GM21360 (cell line): ENCODE measurements at regions not wholly inside any gene's neighbourhood (a gene's known extent, or its start where the extent isn't known, plus 50 kb on each side); places are given as distances from the start of the nearest gene placed in this dataset.

Experiments
- ATAC-seq: cut with Tn5 transposase; IDR thresholded peaks from one replicate; pipeline ENCODE4 v1.9.1; 2021; ENCODE audit warnings: mild to moderate bottlenecking, moderate library complexity; ENCODE audit not compliant: unreplicated experiment

DNA sequence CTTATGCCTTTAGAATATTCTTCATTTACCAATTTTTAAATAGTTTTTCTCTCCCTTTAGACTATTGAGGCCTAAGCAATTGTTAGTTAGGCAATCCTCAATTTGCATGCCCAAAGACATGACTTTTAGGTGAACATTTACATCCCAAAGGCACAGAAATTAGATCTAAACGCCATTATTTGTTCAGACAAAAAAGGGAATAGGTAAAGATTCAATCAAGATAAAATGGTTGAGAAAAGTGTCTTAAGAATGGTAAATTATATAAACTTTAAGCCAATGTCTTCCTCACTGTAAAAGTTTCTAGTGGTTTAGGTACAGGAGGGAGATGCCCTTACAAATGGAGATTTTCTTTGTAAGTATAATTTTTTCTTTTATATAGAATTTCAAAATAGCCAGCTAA lies 50.2 kb upstream of the MME start:
- ATAC-seq: no peak

DNA sequence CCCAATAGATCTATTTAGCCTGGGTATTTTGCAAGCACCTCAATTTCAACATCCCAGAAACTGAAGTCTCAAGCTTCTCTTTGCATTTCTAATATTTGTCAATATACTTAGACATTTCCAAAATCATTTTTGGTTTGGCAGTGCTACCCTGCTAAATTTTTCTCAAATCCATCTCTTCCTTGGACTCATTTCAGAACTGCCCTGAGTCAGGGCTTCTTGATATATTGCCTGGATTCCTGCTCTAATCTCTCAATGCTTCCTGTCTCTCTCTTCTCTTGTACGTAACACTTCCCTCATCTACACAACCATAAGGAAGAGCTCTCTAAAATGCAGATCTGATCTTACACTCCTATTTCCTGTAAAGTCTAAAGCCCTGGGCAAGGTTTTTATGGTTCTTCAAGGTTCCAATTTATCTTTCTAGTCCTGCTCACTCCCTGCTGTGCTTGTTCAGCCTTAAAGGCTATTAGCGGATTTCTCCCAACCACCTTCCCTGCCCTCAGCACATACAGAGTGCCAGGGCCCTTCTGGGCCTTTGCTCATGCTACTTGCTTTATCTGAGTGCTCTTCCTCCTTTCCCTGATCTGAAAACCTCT lies 53.0 kb upstream of the MME start:
- ATAC-seq: no peak

DNA sequence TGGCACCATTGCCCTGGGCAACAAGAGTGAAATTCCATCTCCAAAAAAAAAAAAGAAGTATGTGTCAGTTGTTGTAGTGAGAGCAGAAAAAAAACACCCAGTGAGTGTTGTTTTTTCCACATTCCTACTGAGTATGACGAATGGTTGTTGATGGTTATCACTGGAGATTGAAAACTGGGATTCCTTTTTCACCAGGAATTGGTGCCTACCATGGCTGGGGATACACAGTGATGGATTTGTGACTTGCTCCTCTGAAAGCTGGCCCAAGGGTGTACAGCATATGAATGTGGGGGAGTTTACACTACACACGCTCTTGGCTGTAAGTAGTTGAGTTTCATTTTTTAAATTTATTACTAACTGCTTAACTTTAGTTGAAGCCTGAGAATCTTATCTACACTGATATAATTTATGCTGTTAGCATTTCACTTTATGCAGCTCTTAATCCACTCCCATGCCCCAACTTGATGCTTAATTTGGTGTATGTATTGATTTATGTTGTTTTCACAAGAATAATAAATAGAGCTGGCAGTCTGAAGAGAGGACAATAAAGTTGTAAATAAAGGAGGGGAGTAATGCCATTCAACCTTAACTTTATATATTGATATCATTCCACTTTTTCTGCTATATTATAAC lies 56.0 kb upstream of the MME start:
- ATAC-seq: no peak

DNA sequence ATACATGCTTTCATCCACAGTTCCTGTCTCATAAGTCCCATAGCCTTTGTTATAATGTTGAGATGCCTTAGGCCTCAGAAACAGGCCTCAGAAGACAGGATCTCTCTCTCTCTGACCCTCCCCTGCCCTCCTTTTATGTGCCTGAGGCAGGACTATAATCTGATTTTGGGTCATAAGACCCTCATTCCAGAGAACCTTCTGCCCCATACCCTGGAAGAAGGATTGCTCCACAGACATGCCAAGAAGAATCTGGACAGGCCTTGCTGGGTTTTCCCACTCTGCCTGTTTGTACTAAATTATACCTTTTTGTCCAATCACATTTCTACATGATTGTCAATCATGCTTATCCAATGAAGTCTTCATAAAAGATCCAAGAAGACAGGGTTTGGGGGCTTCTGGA lies 57.2 kb upstream of the MME start:
- no peak for ATAC-seq

DNA sequence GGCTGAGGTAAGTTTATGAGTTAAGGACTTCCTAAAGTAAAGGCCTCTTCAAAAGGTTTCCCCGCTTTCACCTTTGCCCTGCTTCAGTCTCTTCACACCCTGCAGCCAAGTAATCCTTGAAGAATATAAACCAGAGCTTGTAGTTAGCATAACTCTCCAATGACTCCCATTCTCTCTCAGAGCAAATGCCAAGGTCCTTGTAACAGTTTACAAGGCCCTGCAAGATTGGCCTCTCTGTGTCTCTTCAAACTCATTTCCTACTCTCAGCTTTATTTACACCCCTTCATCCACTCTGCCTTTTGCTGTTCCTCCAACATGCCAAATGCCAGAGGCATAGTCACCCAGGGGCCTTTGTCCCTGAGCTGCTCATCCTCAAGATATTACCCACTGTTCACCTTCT lies 60.5 kb upstream of the MME start:
- ATAC-seq: no peak

DNA sequence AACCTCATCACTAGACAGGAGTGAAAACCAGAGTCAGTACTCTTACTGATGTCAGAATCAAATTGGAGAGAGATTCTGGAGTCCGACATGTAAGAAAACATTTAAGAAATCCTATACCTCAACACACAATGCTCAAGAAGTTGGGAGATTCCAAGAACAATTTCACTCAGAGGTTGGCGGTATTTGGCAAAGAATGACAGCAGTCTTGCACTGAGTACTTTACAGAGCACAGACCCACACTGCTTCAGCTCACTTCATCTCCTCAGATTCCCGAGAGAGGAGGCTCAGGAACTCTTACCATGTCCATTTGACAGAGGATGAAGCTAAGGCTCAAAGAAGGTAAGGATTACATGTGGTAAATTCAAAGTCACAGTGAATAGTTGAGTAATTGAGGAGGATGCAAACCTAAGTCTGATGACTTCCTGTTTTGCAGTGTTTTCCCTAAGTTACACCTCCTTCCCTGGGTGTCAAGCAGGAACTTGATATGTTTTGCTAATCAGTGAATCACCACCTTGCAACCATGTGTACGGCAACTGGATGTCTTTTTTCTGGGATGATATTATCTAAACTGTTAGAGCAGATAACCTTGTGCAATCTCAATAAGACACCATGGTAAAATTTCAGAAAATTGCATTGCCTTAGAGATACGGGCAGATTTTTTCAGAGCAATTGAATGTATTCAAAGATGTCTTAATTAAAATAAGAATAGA lies 61.3 kb upstream of the MME start:
- ATAC-seq: no peak

DNA sequence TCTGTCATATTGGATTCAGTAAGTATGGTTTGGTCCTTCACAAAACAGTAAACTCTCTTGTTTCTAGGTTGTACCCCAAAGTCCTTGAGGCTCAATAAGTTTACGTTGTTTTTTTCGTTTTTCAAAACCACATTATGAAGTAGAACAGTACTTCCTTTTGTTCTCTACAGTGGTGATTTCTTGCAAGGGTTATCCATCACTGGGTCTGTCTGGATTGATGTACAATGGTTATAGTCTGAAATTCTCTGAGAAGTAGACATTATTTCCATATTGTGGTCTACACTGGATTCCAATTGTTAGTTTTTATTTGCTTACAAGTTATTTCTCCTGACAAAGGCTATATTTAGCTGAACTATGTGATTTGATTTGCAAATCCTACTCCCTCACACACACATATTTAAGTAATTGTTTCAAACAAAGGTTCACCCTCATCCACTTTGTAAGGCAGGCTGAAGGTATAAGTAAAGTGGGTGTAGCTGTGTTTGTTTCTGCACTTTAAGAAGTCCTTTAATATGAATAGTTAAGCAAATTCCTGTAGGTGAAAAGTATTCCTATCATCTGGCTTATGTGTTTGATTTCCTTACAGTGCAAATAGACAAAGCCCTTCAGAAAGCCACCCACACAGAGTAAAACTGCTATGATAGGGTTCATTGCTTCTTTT lies 64.2 kb upstream of the MME start:
- ATAC-seq: no peak

DNA sequence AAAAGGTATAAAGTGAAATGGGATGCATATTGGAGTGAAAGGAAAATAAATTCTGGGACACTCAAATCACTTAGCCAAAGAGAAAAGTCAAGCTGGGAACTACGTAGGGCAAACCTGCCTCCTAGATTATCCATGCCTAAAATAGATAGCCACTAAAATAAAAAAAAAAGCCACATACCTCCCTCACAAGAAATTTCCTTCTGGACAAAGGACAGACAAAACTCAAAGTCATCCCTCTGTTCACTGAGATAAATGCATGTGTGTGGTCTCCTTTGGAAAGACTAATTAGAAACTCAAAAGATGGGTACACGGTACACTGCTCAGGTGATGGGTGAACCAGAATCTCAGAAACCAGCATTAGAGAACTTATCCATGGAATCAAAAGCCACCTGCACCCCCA lies 65.2 kb upstream of the MME start:
- ATAC-seq: no peak

DNA sequence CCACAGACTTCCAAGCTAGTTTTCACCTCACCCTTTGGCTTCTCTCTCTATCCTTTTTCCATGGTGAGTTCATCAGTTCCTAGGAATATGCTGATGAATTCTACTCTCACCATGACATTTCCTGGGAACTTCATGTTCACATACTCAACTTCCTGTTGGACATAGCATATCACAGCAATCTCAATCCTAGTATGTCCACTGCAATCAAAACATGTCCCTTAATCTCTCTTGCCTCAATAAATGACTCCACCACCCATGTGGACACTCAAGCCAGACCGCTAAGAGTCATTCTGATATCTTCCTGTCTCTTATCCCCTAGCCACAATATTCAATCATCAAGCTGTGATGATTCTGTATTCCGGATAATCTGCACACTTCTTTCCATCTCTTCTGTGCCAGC lies 66.7 kb upstream of the MME start:
- no peak for ATAC-seq

DNA sequence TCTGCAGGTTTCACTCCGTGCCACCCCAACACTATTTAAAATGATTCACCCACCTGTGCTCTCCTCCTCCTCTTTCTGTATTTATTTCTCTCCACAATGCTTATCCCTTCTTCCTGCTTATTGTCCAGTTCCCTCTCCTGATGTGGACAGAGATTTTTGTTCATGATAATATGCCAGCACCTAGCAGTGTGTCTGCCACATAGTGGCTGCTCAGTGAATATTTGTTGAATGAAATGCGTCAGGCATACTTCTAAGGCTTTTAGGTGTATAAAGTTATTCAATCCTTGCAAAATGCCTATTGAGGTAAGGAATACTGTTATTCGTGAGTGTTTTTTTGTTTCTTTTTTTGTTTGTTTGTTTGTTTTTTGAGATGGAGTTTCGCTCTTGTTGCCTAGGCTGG lies 67.5 kb upstream of the MME start:
- ATAC-seq: no peak

DNA sequence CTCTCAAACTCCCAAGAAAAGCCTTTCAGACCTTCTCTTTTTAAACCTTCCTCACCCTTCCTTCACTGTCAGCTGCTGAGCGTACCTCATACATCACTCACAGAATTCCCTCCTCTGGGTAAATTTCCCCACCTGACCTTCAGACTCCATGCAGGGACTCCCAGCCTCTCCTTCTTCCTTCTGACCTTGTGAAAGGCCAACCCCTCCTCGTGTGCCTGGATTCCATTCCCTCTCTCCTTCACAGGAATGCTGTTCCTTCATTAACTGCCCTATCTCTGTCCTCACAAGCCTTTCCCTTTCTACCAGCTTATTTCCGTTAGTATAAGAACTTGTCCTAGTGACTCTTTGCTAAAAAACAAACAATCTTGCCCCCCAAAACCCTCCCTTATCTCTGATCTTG lies 69.7 kb upstream of the MME start:
- no peak for ATAC-seq

DNA sequence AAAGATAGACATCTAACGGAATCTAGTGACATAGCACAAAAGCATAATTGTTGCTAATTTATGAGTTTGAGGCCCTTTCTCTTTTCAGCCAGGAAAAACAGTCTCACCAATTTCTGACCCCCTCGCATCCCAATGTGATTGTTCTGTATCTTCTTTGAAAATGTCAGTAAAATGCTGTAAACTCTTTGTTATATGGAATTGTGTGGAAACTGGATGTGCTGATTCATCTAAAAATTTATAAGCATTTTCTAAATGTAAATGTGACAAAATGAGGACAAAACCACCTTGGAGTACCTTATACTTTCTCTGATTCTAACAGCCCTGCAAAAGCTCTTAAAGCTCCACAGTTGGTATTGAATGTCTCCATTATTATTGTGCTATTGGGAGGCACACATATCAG lies 70.9 kb upstream of the MME start:
- no peak for ATAC-seq

DNA sequence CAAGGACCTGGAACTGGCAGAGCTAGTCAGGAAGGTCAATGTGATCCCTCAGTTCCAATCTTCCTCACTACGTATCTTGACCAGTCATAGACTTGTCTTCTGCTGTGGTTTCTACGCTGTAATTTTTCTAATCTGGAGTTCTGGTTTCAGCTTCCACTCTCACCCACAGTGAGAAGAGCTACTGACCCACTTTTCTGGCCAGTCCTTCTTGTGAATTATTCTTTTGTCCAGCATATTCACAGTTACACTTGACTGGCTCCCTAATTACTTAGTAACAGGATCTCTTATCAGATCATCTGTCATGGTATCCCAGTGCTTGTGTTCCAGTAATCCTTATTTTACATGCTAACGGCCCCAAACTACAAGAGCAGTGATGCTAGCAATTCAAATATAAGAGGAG lies 72.4 kb upstream of the MME start:
- no peak for ATAC-seq

DNA sequence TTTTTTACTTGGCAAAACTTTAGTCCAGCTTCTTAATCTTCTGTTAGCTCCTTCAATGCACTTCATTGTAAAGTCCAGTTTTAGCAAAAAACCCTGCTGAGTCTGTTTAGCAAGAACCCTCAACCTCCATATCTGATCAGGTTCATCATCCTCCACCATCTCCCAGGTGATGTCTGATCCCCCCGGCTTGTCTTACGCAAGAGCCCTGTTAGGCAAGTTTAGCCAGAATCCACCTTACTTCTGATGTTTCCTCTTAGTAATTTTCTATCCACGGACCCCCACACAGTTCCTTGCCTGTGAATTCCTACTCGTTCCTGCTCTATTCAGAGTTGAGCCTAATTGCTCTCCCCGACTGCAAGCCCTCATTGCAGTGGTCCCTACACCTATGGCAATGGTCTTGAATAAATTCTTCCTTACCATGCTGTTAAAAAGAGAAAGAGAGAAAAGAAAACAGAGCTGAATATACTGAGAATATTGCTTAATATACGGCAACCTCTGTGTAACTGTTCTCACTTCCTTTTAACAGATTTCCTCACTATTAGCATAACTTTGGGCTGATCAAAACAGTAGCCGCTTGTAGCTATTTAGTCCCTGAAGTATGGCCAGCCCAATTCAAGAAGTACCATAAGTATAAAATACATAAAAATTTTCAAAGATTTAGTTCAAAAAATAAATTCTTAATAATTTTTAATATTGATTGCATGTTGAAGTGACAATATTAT lies 78.7 kb upstream of the MME start:
- no peak for ATAC-seq

DNA sequence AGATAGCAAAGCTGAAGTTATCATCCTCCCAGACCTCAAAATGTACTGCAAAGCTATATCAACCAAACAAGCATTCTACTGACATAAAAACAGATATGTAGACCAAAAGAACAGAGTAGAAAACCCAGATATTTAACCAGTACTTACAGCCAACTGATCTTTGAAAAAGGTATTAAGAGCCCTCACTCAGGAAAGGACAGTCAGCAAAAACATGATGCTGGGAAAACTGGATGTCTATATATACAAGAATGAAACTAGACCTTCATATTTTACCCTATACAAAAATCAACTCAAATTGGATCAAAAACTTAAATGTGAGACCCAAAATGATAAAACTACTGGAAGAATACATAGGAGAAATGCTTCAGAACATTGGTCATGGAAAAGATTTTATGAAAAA lies 87.5 kb upstream of the MME start:
- ATAC-seq: no peak

DNA sequence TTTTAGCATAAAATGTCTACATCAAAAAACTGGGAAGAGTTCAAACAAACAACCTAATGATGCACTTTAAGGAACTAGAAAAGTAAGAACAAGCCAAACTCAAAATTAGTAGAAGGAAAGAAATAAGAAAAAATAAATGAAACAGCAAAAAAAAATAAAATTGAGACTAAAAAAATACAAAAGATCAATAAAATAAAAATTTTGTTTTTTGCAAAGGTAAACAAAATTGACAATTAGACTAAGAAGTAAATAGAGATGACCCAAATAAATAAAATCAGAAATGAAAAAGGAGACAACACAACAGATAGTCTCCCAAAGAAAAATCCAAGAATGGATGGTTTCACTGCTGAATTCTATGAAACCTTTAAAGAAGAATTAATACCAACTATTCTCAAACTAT lies 89.6 kb upstream of the MME start:
- ATAC-seq: no peak

DNA sequence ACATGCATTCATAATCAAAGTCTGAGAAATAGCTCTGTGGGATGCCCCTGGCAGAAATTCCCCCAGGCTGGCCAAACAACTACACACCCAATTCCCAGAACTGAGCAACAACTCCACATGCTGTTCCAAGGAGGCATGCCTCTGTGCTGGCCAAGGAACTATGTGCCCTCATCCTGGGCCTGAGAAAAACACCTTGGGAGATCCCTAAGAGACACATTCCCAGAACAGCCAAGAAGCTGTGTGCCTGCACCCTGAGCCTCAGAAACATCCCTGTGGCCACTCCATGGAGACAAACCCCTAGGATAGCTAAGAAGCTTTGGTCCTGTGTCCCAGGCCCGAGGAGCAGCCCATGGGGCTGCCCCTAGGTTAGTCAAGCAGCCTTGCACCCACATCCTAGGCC lies 92.3 kb upstream of the MME start:
- no peak for ATAC-seq

DNA sequence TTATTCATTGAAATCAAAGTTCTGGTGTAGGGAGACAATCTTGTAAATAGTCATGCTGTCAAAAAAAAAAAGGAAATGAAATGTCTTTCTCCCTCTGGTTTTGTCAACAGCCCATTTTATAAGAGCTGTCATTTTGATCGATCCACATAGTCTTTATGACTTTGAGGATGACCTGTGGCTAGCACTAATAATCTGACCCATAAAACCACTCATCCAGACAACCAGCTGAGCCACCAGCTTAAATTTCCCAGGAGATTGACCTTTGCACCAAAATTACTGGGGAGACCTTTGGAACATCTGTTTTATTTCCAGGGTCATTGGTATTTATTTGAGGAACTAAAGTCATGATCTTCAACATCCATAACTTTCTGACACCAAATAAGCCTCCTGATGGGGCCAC lies 98.5 kb upstream of the MME start:
- ATAC-seq: no peak

DNA sequence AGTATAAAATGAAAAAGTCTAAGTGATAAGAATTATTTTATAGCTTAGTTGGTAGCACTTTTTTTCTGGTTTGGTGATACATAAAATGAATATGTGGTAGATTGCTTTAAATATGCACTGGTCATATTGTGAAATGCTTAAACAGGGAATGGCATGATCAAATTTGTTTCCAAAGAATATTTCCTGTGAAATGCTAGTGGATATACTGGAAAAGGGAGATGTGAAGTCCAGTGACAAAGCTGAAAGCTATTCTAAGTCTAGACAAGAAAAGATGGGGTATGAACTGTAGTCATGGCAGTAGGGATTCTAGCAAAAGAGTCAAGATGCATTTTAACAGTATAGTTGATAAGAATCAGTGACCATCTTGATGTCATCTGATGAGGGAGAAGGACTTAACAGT lies 98.9 kb upstream of the MME start:
- no peak for ATAC-seq

DNA sequence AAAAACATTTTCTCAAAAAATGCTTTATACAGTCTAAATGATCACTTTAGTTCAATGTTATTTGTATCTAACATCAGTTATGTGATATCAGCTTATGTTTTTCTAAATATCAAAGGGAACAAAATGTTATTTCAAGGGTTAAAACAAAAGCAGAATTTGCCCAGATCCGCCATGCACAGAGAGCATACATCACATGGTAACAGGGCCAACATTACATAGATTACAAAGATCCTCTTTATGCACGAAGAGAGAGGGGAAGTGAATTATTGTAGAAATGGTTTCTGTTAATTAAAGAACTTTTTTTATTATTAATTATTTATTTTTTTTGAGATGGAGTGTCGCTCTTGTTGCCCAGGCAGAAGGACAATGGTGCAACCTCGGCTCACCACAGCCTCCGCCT lies 100.8 kb upstream of the MME start:
- no peak for ATAC-seq

DNA sequence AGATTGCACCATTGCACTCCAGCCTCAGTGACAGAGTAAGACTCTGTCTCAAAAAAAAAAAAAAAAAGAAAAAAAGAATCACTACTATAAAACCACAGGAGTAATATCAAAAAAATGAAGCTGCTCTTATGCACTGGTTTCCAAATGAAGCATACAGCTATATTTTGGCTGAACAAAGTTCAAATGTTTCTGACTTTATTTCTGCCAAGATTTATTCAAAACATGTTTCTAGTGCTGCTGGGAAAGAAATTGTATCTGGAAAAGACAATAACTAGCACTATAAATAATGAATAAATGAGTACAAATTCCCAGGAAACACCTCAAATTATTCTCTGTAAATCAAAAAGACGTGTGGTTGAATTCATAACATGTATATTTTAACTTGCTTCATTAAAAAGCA lies 102.5 kb upstream of the MME start:
- ATAC-seq: no peak
